ENCODE measurements at regions not wholly inside any gene's neighbourhood (a gene's known extent, or its start where the extent isn't known, plus 50 kb on each side); places are given as distances from the start of the nearest gene placed in this dataset.

DNA sequence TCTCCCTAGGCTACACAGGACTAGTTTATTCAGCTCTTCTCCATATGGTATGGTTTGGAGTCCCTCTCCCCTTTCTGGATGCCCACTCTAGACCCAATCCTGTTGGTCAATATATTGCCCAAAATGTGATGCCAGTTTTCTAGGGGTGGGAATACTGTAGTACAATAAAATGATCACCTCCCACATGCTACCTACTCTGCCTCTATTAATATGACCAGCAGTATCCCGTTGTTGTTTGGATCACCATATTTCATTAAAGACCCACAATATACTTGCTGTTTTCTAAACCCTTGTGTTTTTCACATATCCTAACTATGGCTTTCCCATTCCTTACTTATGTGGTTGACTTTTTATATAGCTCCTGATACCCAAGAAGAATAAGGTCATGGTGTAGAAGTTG, 95.9 kb upstream of the IGSF21 start:
- TF ChIP-seq, protein P1, sequence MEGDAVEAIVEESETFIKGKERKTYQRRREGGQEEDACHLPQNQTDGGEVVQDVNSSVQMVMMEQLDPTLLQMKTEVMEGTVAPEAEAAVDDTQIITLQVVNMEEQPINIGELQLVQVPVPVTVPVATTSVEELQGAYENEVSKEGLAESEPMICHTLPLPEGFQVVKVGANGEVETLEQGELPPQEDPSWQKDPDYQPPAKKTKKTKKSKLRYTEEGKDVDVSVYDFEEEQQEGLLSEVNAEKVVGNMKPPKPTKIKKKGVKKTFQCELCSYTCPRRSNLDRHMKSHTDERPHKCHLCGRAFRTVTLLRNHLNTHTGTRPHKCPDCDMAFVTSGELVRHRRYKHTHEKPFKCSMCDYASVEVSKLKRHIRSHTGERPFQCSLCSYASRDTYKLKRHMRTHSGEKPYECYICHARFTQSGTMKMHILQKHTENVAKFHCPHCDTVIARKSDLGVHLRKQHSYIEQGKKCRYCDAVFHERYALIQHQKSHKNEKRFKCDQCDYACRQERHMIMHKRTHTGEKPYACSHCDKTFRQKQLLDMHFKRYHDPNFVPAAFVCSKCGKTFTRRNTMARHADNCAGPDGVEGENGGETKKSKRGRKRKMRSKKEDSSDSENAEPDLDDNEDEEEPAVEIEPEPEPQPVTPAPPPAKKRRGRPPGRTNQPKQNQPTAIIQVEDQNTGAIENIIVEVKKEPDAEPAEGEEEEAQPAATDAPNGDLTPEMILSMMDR (IDR thresholded peaks at IDR 0.05), result no peak
- TF ChIP-seq POLR2A (IDR thresholded peaks at IDR 0.05), result no peak
